Upper lobe of left lung (tissue), 6 donors: ENCODE measurements at regions not wholly inside any gene's neighbourhood (a gene's known extent, or its start where the extent isn't known, plus 50 kb on each side); places are given as distances from the start of the nearest gene placed in this dataset.
A peak's percentile ranks its signal among the peaks of the same experiment; 100 is the strongest.
"Not testable (repeated sequence)": the region's sequence is repeated elsewhere in the genome, so short reads cannot be mapped to it uniquely, and the experiment has no call there.

Experiments used
- ATAC-seq, 2 donors: fragments of 200-7000 bp; cut with Tn5 transposase; one replicate each; pipeline ENCODE4 v1.9.1; 2022; ENCODE audit warnings: mild to moderate bottlenecking in 2 of 2, moderate library complexity in 2 of 2; ENCODE audit not compliant: low FRiP score in 2 of 2
- DNase-seq, 2 donors: peaks; one replicate each; pipeline ENCODE4 v3.0.0-alpha.2; 2019 to 2020
- H3K27ac ChIP-seq, 4 donors: fragments of 200-600 bp; sonication (generic); one replicate each; pipeline ENCODE4 v1.5.1; 2016 to 2019
- H3K27me3 ChIP-seq, 4 donors: fragments of 200-600 bp; sonication (generic); one replicate each; pipeline ENCODE4 v1.5.1; 2017 to 2019
- H3K36me3 ChIP-seq, 4 donors: fragments of 200-600 bp; sonication (generic); one replicate each; pipeline ENCODE4 v1.5.1; 2016 to 2019
- H3K4me1 ChIP-seq, 4 donors: fragments of 200-600 bp; sonication (generic); one replicate each; pipeline ENCODE4 v1.5.1; 2018 to 2019
- H3K4me3 ChIP-seq, 4 donors: fragments of 200-600 bp; sonication (generic); one replicate each; pipeline ENCODE4 v1.5.1; 2017 to 2019; ENCODE audit warnings: mild to moderate bottlenecking in 2 of 4, moderate library complexity in 1 of 4
- H3K9me3 ChIP-seq, 4 donors: fragments of 200-600 bp; sonication (generic); one replicate each; pipeline ENCODE4 v1.5.1; 2018 to 2019
- CTCF ChIP-seq, 6 experiments: fragments of 450-650 bp in 4 of 6; fragments of 200-600 bp in 2 of 6; sonication (generic) in 2 of 6; IDR thresholded peaks; one replicate each; pipeline ENCODE4 v1.5.1; 2016 to 2019; ENCODE audit warnings: antibody characterized with exemption in 6 of 6
- EP300 ChIP-seq, 4 donors: sonication (generic); formaldehyde crosslinking; IDR thresholded peaks; one replicate each; pipeline ENCODE4 v1.5.1; 2017; ENCODE audit warnings: antibody characterized with exemption in 4 of 4, control low read depth in 2 of 4
- POLR2A ChIP-seq, 4 donors: fragments of 450-650 bp; IDR thresholded peaks; one replicate each; pipeline ENCODE4 v1.5.1; 2016 to 2017; ENCODE audit warnings: antibody characterized with exemption in 4 of 4, mild to moderate bottlenecking in 2 of 4
- POLR2AphosphoS5 ChIP-seq, 2 donors: sonication (generic); formaldehyde crosslinking; IDR thresholded peaks; one replicate each; pipeline ENCODE4 v1.5.1; 2017; ENCODE audit warnings: antibody characterized with exemption in 2 of 2
- WGBS, 2 donors: methylation state at CpG; one replicate each; pipeline ENCODE4 v1.1.5; 2017 to 2018; 5-methylcytosine and 5-hydroxymethylcytosine counted together
- donor health status: DM: no; HTN: no; CAD: no; lungs with moderate emphysema.
- donor health status: DM: no; HTN: yes; CAD: no; lungs with severe emphysema.

DNA sequence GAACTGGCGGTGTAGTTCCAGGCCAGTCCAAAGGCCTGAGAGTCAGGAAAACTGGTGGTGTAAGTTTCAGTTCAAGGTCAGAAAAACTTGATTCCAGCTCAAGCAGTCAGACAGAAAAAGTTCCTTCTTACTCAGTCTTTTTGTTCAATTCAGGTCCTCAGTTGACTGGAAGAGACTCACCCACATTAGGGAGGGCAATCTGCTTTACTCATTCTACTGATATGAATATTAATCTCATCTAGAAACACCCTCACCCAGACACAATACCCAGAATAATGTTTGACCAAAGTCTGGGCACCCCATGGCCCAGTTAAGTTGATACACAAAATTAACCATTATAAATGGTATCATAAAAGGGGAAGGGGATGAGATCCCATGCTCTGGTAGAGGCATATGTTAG is 50.1 kb upstream of the LTA4H start:
- WGBS, 2 donors, result 95 to 96% methylated on average over 1 of the region's 1 CpG
- TF ChIP-seq POLR2A (IDR thresholded peaks at IDR 0.05) (no peak), CTCF (IDR thresholded peaks at IDR 0.05) (no peak), POLR2AphosphoS5 (IDR thresholded peaks at IDR 0.05) (no peak), EP300 (IDR thresholded peaks at IDR 0.05) (no peak)
- no peaks in the 10 kb centered on the region for H3K36me3 ChIP-seq
- no peak for DNase-seq
- H3K27ac ChIP-seq, result no peak overlapping the region
- H3K4me3 ChIP-seq, result no peak overlapping the region
- no peaks in the 10 kb centered on the region for H3K4me1 ChIP-seq
- H3K27me3 ChIP-seq, result no peaks in the 10 kb centered on the region
- H3K9me3 ChIP-seq, result no peaks in the 10 kb centered on the region
- no peak for ATAC-seq

- not testable (repeated sequence) for DNase-seq, ATAC-seq, H3K27ac ChIP-seq
Measured at GRCh38 chr12:96086190-96086589, 50.8 kb upstream of the LTA4H start.

DNA sequence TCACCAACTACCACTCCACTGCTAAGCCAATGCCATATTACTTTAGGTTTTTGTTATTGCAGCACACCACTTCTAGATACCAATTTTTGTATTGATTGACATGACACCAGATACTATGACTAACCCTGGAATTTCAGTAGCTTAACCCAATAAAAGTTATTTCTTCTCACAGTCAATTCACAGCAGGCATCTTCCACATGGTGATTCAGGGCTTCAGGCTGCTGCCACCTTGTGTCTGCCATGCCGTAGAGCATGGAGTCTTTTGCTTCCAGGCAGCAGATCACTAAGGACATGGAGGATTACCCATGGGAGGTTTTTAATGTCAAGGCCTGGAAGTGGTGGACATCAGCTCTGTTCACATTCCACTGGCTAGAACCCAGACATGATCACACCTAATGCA is 56.4 kb upstream of the LTA4H start:
- DNase-seq, result no peak
- H3K4me3 ChIP-seq, result no peak overlapping the region
- peaks cover 0 to 14% (median 3%) of the 10 kb centered on the region in 4 donors for H3K4me1 ChIP-seq
- TF ChIP-seq CTCF (IDR thresholded peaks at IDR 0.05) (no peak), EP300 (IDR thresholded peaks at IDR 0.05) (no peak), POLR2A (IDR thresholded peaks at IDR 0.05) (no peak), POLR2AphosphoS5 (IDR thresholded peaks at IDR 0.05) (no peak)
- no peaks in the 10 kb centered on the region for H3K9me3 ChIP-seq
- 91 to 93% methylated on average over 1 of the region's 1 CpG for WGBS, 2 donors
- no peak for ATAC-seq
- H3K27me3 ChIP-seq, result no peaks in the 10 kb centered on the region
- H3K27ac ChIP-seq, result no peak overlapping the region
- H3K36me3 ChIP-seq, result no peaks in the 10 kb centered on the region

More at GRCh38 chr12:96086190-96086589, 50.8 kb upstream of the LTA4H start:
- H3K4me1 ChIP-seq, H3K9me3 ChIP-seq, H3K4me3 ChIP-seq, H3K36me3 ChIP-seq, H3K27me3 ChIP-seq: not testable (repeated sequence)

DNA sequence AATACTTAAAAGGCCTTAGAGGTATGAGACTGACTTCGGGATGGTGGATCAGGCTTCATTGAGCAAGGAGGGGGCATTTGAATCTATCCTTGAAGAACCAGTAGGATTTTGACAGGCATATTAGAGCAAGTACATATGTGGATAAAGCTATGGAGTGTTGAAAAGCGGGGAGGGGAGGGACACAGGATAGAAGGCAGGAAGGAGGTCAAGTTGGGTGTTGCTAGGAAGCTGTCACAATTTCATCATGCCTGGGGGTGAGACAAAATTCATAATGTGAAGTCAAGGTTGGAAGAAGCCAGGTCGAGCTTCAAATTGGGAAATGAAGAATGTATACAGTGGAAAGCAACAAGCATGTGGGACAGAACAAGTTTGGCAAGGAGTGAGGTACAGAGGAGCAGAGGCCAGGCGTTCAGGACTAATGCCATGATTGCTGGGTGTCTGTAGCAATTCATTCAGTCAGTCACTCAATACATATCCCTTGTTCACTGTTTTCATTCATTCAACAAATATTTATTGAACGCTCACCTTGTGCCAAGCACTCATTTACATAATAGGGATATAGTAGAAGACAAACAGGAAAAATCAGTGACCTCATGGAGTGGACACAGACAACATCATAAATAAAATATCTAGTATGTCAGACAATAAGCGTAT is 58.3 kb upstream of the LTA4H start:
- no peak for DNase-seq
- peaks cover 0 to 16% (median 3%) of the 10 kb centered on the region in 4 donors for H3K4me1 ChIP-seq
- WGBS, 2 donors, result 58% methylated on average over 6 of the region's 6 CpGs
- peak overlapping the region in 2 of 4 donors; percentile 5 to 21 for H3K27ac ChIP-seq
- no peak for ATAC-seq
- H3K4me3 ChIP-seq, result no peak overlapping the region
- no peaks in the 10 kb centered on the region for H3K27me3 ChIP-seq
- H3K36me3 ChIP-seq, result no peaks in the 10 kb centered on the region
- TF ChIP-seq CTCF (IDR thresholded peaks at IDR 0.05) (no peak), POLR2A (IDR thresholded peaks at IDR 0.05) (no peak), POLR2AphosphoS5 (IDR thresholded peaks at IDR 0.05) (no peak)
- no peaks in the 10 kb centered on the region for H3K9me3 ChIP-seq

DNA sequence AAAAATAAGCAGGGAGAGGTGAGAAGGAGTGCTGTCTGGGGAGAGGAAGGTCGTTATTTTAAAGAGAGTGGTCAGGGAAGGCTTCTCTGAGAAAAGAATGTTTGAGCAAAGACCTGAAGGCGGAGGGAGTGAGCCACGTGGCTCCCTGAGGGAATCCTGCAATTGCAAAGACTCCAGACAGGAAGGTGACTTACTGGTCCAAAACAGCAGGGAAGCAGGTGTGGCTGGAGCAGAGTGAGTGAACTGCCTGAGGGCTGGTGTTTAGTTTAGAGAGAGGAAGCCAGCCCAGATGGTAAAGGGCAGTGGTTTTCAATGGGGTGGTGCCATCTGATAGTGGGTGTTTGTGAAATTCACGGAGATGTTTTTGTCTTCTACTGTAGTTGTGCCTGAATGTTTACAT is 58.8 kb upstream of the LTA4H start:
- no peak for TF ChIP-seq CTCF (IDR thresholded peaks at IDR 0.05)
- TF ChIP-seq POLR2A (IDR thresholded peaks at IDR 0.05), result no peak
- no peak for TF ChIP-seq EP300 (IDR thresholded peaks at IDR 0.05)
- TF ChIP-seq POLR2AphosphoS5 (IDR thresholded peaks at IDR 0.05), result peak in 1 of 2 donors; percentile 72
- no peaks in the 10 kb centered on the region for H3K9me3 ChIP-seq
- peaks cover 0 to 21% (median 3%) of the 10 kb centered on the region in 4 donors for H3K4me1 ChIP-seq
- no peak for ATAC-seq
- WGBS, 2 donors, result 20 to 24% methylated on average over 4 of the region's 4 CpGs
- H3K27me3 ChIP-seq, result no peaks in the 10 kb centered on the region
- DNase-seq, result peak in 1 of 2 donors; percentile 26
- H3K36me3 ChIP-seq, result no peaks in the 10 kb centered on the region
- no peak overlapping the region for H3K4me3 ChIP-seq
- H3K27ac ChIP-seq, result peak overlapping the region in 2 of 4 donors; percentile 5 to 21
